Coronary artery (tissue), 2 donors: ENCODE measurements at regions not wholly inside any gene's neighbourhood (a gene's known extent, or its start where the extent isn't known, plus 50 kb on each side); places are given as distances from the start of the nearest gene placed in this dataset.

ENCODE experiments used
- DNase-seq: peaks from one replicate; pipeline ENCODE4 v3.0.0-alpha.2; 2017; ENCODE audit warnings: low spot score
- H3K27ac ChIP-seq, 2 donors: fragments of 200-600 bp; sonication (generic); one replicate each; pipeline ENCODE4 v1.5.1; 2016 to 2019
- H3K4me3 ChIP-seq: fragments of 200-600 bp; sonication (generic); 2 replicates; pipeline ENCODE4 v1.5.1; 2016; ENCODE audit warnings: mild to moderate bottlenecking, moderate library complexity
- CTCF ChIP-seq: fragments of 200-600 bp; sonication (generic); IDR thresholded peaks from one replicate; pipeline ENCODE4 v1.5.1; 2019; ENCODE audit warnings: antibody characterized with exemption

- H3K4me3 ChIP-seq, result no peak overlapping the region
- no peak overlapping the region for H3K27ac ChIP-seq
- no peak for DNase-seq
- no peak for TF ChIP-seq CTCF
Observed at GRCh38 chr1:219441884-219442283, 171.0 kb downstream of the ZC3H11B start.

- no peak for TF ChIP-seq CTCF
Observed at GRCh38 chr1:219439376-219439775, 173.5 kb downstream of the ZC3H11B start.

DNA sequence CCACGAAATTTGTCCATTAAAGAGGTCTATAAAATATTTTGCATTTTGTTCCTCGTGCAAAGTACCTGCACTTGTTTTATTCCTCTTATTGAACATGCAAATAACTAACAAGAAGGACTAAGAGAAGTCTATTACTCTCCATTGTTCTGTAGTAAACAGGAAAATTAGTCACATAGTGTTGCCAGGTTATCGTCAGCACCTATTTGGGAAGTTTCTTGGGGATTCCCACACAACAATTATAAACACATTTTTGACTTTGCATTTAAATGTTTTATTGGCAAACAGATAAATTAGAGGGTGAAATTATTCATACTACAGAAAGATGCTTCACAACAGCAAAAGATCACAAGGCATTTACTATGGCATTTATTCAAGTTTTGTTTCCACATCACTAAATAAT is 174.5 kb downstream of the ZC3H11B start:
- H3K4me3 ChIP-seq, result no peak overlapping the region
- no peak for DNase-seq
- no peak for TF ChIP-seq CTCF
- no peak overlapping the region for H3K27ac ChIP-seq

More at GRCh38 chr1:219439376-219439775, 173.5 kb downstream of the ZC3H11B start:
- no peak for DNase-seq
- Histone ChIP-seq H3K27ac (no peak overlapping the region), H3K4me3 (no peak overlapping the region)

DNA sequence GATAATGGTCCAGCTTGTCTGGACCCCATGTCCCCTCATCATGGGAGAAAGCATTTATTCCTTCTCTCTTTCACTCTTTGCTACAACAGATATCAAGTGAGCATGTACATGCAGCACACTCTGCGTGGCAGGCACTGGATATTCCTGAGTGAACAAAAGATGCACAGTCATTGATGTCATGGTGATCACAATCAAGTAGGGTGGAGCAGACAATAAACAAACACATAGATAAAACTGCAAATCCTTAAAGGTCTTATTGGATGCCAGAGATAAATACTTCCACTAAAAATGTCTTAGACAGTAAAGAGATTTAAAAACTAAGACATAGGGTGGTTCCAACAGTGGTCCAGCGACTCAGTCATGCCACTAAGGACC is 178.0 kb downstream of the ZC3H11B start:
- Histone ChIP-seq H3K27ac (no peak overlapping the region), H3K4me3 (no peak overlapping the region)
- no peak for DNase-seq
- TF ChIP-seq CTCF, result no peak

- TF ChIP-seq CTCF, result no peak
- DNase-seq, result no peak
- Histone ChIP-seq H3K4me3 (no peak overlapping the region), H3K27ac (no peak overlapping the region)
Observed at GRCh38 chr1:219434285-219434922, 178.5 kb downstream of the ZC3H11B start.

DNA sequence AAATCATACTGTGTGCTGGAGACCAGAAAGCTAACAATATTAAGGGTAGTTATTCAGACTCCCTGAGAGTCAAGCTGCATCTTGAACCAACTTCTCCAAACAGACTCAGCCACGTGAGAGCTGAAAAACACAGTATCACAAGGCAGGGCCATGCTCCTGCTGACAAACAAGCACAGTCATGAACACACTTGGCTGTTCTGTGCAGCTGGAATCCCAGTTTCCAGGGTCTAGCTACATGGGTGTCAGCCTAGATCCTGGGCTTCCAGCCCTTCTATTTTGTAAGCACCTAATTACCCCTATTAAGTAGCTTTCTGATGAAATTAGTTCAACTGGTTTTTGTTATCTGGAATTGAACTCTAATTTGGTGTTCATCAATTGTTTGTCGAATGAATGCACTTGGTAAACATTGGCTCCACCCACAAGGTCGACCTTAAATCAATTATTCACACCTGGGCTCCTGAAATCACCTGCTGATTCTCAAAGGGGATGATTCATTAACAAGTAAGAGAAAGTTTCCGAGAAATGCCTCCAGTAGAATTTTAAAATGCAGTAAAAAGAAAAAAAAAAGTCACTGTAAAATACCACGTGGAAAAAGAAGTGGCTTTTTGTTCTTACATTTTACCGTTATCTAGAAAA is 179.3 kb downstream of the ZC3H11B start:
- TF ChIP-seq CTCF, result no peak
- no peak for DNase-seq
- H3K27ac ChIP-seq, result no peak overlapping the region
- H3K4me3 ChIP-seq, result no peak overlapping the region

DNA sequence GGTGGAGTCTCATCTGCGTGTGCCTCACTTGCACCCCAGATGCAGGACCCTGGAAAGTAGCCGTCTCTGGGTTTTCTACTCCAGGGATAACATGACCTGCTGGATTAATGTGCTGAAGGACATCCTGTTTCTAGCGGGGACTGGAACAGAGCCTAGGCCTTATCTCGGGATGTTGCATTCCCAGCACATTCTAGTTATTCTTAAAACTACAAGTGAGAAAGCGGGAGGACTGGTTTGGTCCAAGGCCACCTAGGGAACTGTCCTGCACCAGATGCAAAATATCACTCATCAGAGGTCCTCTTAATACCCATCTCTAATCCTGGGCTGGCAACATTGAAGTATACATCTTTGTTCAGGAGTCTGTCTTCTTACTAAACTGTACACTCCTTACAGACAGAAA is 179.9 kb downstream of the ZC3H11B start:
- DNase-seq, result no peak
- Histone ChIP-seq H3K27ac (no peak overlapping the region), H3K4me3 (no peak overlapping the region)
- no peak for TF ChIP-seq CTCF
